GM18858 (cell line): ENCODE measurements at regions not wholly inside any gene's neighbourhood (a gene's known extent, or its start where the extent isn't known, plus 50 kb on each side); places are given as distances from the start of the nearest gene placed in this dataset.
A peak's percentile ranks its signal among the peaks of the same experiment; 100 is the strongest.
"Not testable (repeated sequence)": the region's sequence is repeated elsewhere in the genome, so short reads cannot be mapped to it uniquely, and the experiment has no call there.

ENCODE experiments used
- ATAC-seq: cut with Tn5 transposase; IDR thresholded peaks from one replicate; pipeline ENCODE4 v1.9.1; 2021; ENCODE audit not compliant: unreplicated experiment

GRCh38 chr2:190005513-190005912 lies 57.0 kb downstream of the MSTN start:
- ATAC-seq, result no peak

GRCh38 chr2:189999661-190000060 lies 62.9 kb downstream of the MSTN start:
- no peak for ATAC-seq

- not testable (repeated sequence) for ATAC-seq
These were observed 63.9 kb downstream of the MSTN start for GRCh38 chr2:189998665-189999064.

GRCh38 chr2:189997016-189997415 lies 65.5 kb downstream of the MSTN start:
- ATAC-seq, result no peak

- ATAC-seq, result no peak
These were observed 66.8 kb downstream of the MSTN start for GRCh38 chr2:189995679-189996078.

GRCh38 chr2:189982780-189983394 lies 79.6 kb downstream of the MSTN start:
- ATAC-seq, result no peak

- no peak for ATAC-seq
These were observed 80.4 kb downstream of the MSTN start for GRCh38 chr2:189982087-189982486.

GRCh38 chr2:189976488-189976887 lies 86.0 kb downstream of the MSTN start:
- not testable (repeated sequence) for ATAC-seq

GRCh38 chr2:189960346-189960745 lies 102.2 kb downstream of the MSTN start:
- no peak for ATAC-seq

GRCh38 chr2:189959450-189959849 lies 103.1 kb downstream of the MSTN start:
- no peak for ATAC-seq

GRCh38 chr2:189954989-189955388 lies 107.5 kb downstream of the MSTN start:
- peak; percentile 47 for ATAC-seq

GRCh38 chr2:189952536-189953109 lies 109.9 kb downstream of the MSTN start:
- peak; percentile 88 for ATAC-seq

- peak; percentile 37 for ATAC-seq
These were observed 110.6 kb downstream of the MSTN start for GRCh38 chr2:189951791-189952535.

- ATAC-seq, result no peak
These were observed 119.5 kb downstream of the MSTN start for GRCh38 chr2:189943009-189943408.

- no peak for ATAC-seq
These were observed 121.6 kb downstream of the MSTN start for GRCh38 chr2:189940913-189941312.

GRCh38 chr2:189937691-189938090 lies 124.8 kb downstream of the MSTN start:
- ATAC-seq, result no peak

GRCh38 chr2:189933911-189934399 lies 128.6 kb downstream of the MSTN start:
- no peak for ATAC-seq

- peak; percentile 96 for ATAC-seq
These were observed 129.5 kb downstream of the MSTN start for GRCh38 chr2:189933041-189933440.

GRCh38 chr2:189927823-189928222 lies 134.7 kb downstream of the MSTN start:
- no peak for ATAC-seq
